Osteoblast (primary cell): ENCODE measurements at regions not wholly inside any gene's neighbourhood (a gene's known extent, or its start where the extent isn't known, plus 50 kb on each side); places are given as distances from the start of the nearest gene placed in this dataset.

Experiments used
- DNase-seq: peaks from one replicate; pipeline ENCODE4 v3.0.0; 2011; ENCODE audit warnings: low spot score, mixed read lengths; ENCODE audit not compliant: insufficient read length; ENCODE audit errors: missing footprints
- H2AFZ ChIP-seq: 2 replicates; pipeline ENCODE4 v1.6.0; 2011; ENCODE audit warnings: mild to moderate bottlenecking, low read length
- H3K27ac ChIP-seq: 2 replicates; pipeline ENCODE4 v1.5.1; 2011; ENCODE audit warnings: mild to moderate bottlenecking, low read depth, low read length, moderate library complexity
- H3K27me3 ChIP-seq: 2 replicates; pipeline ENCODE4 v1.6.0; 2012; ENCODE audit warnings: mild to moderate bottlenecking, control low read depth, inconsistent platforms, low read length, moderate library complexity; ENCODE audit not compliant: insufficient read depth
- H3K36me3 ChIP-seq: 2 replicates; pipeline ENCODE4 v1.5.1; 2011; ENCODE audit warnings: mild to moderate bottlenecking, low read length, control low read depth, moderate library complexity; ENCODE audit not compliant: insufficient read depth
- H3K4me1 ChIP-seq: 2 replicates; pipeline ENCODE4 v1.5.1; 2011; ENCODE audit warnings: mild to moderate bottlenecking, low read length, control low read depth, moderate library complexity; ENCODE audit not compliant: insufficient read depth
- H3K4me2 ChIP-seq: 2 replicates; pipeline ENCODE4 v1.6.0; 2011; ENCODE audit warnings: mild to moderate bottlenecking, low read length; ENCODE audit not compliant: insufficient read depth
- H3K4me3 ChIP-seq: fragments of 200-600 bp; sonication (generic); 3 replicates; pipeline ENCODE4 v1.5.1; 2012; ENCODE audit warnings: mild to moderate bottlenecking, low read length, inconsistent platforms; ENCODE audit not compliant: insufficient read depth
- H3K79me2 ChIP-seq: 2 replicates; pipeline ENCODE4 v1.6.0; 2012; ENCODE audit warnings: mild to moderate bottlenecking, low read length, control low read depth, inconsistent platforms; ENCODE audit not compliant: insufficient read depth
- H3K9me3 ChIP-seq: 2 replicates; pipeline ENCODE4 v1.5.1; 2011; ENCODE audit warnings: low read depth, low read length, control low read depth
- H4K20me1 ChIP-seq: 2 replicates; pipeline ENCODE4 v1.6.0; 2012; ENCODE audit warnings: mild to moderate bottlenecking, low read length, control low read depth; ENCODE audit not compliant: insufficient read depth
- CTCF ChIP-seq: IDR thresholded peaks from 2 replicates; pipeline ENCODE4 v1.5.1; 2011; ENCODE audit warnings: mild to moderate bottlenecking, low read depth, low read length, moderate library complexity; ENCODE audit errors: extremely low read depth

- H3K79me2 ChIP-seq = no peaks in the 10 kb centered on the region
- no peaks in the 10 kb centered on the region for H3K36me3 ChIP-seq
- H3K27me3 ChIP-seq = no peaks in the 10 kb centered on the region
- H3K4me1 ChIP-seq = no peaks in the 10 kb centered on the region
- no peak overlapping the region for H3K4me3 ChIP-seq
- DNase-seq = no peak
- H2AFZ ChIP-seq = no peak overlapping the region
- H3K27ac ChIP-seq = no peak overlapping the region
- H4K20me1 ChIP-seq = no peaks in the 10 kb centered on the region
- no peak for TF ChIP-seq CTCF
- no peak overlapping the region for H3K4me2 ChIP-seq
- H3K9me3 ChIP-seq = no peaks in the 10 kb centered on the region
Observed at GRCh38 chrX:148380650-148381561, 119.5 kb upstream of the AFF2 start.

GRCh38 chrX:148381603-148382002 lies 118.8 kb upstream of the AFF2 start:
- no peak overlapping the region for H3K4me2 ChIP-seq
- no peak overlapping the region for H3K27ac ChIP-seq
- H3K4me3 ChIP-seq = no peak overlapping the region
- no peak overlapping the region for H2AFZ ChIP-seq
- H3K27me3 ChIP-seq = no peaks in the 10 kb centered on the region
- no peaks in the 10 kb centered on the region for H3K36me3 ChIP-seq
- H3K4me1 ChIP-seq = no peaks in the 10 kb centered on the region
- H3K79me2 ChIP-seq = no peaks in the 10 kb centered on the region
- no peaks in the 10 kb centered on the region for H4K20me1 ChIP-seq
- no peak for DNase-seq
- H3K9me3 ChIP-seq = no peaks in the 10 kb centered on the region
- TF ChIP-seq CTCF = no peak

- no peak for TF ChIP-seq CTCF
- no peaks in the 10 kb centered on the region for H4K20me1 ChIP-seq
- no peaks in the 10 kb centered on the region for H3K79me2 ChIP-seq
- H2AFZ ChIP-seq = no peak overlapping the region
- no peaks in the 10 kb centered on the region for H3K4me1 ChIP-seq
- H3K4me3 ChIP-seq = no peak overlapping the region
- no peaks in the 10 kb centered on the region for H3K27me3 ChIP-seq
- no peak for DNase-seq
- H3K9me3 ChIP-seq = no peaks in the 10 kb centered on the region
- no peak overlapping the region for H3K4me2 ChIP-seq
- H3K36me3 ChIP-seq = no peaks in the 10 kb centered on the region
- H3K27ac ChIP-seq = no peak overlapping the region
Observed at GRCh38 chrX:148382983-148383382, 117.4 kb upstream of the AFF2 start.

- Histone ChIP-seq H3K4me1 (no peaks in the 10 kb centered on the region), H3K79me2 (no peaks in the 10 kb centered on the region), H2AFZ (no peak overlapping the region), H3K27ac (no peak overlapping the region), H3K4me2 (no peak overlapping the region), H3K36me3 (no peaks in the 10 kb centered on the region), H4K20me1 (no peaks in the 10 kb centered on the region), H3K9me3 (no peaks in the 10 kb centered on the region), H3K4me3 (no peak overlapping the region), H3K27me3 (no peaks in the 10 kb centered on the region)
- TF ChIP-seq CTCF = no peak
- DNase-seq = no peak
Observed at GRCh38 chrX:148385471-148385870, 114.9 kb upstream of the AFF2 start.
